Fibroblast of lung (primary cell): ENCODE measurements at regions not wholly inside any gene's neighbourhood (a gene's known extent, or its start where the extent isn't known, plus 50 kb on each side); places are given as distances from the start of the nearest gene placed in this dataset.

Source experiments
- DNase-seq, 2 donors: peaks; one replicate each; pipeline versions ENCODE4 v3.0.0 to v3.0.0-alpha.2; 2010; ENCODE audit warnings: low read depth in 2 of 2
- H2AFZ ChIP-seq: 2 replicates; pipeline ENCODE4 v1.5.1; 2012; ENCODE audit warnings: low read length, control low read depth, inconsistent platforms
- H3K27ac ChIP-seq: 2 replicates; pipeline ENCODE4 v1.5.1; 2011; ENCODE audit warnings: low read length, control low read depth; ENCODE audit not compliant: insufficient read depth
- H3K27me3 ChIP-seq: 2 replicates; pipeline ENCODE4 v1.5.1; 2011; ENCODE audit warnings: mild to moderate bottlenecking, low read length; ENCODE audit not compliant: control insufficient read depth, insufficient read depth
- H3K36me3 ChIP-seq: 2 replicates; pipeline ENCODE4 v1.5.1; 2011; ENCODE audit warnings: low read length; ENCODE audit not compliant: control insufficient read depth, insufficient read depth
- H3K4me1 ChIP-seq: 2 replicates; pipeline ENCODE4 v1.5.1; 2011; ENCODE audit warnings: low read length; ENCODE audit not compliant: control insufficient read depth, insufficient read depth; ENCODE audit errors: extremely low read depth
- H3K4me2 ChIP-seq: 2 replicates; pipeline ENCODE4 v1.5.1; 2011; ENCODE audit warnings: low read length, control low read depth; ENCODE audit not compliant: insufficient read depth; ENCODE audit errors: extremely low read depth
- H3K4me3 ChIP-seq, 4 experiments: fragments of 200-600 bp in 1 of 4; sonication (generic) in 1 of 4; replicated peaks in 1 of 4; 2 replicates each; pipeline ENCODE4 v1.5.1; 2011 to 2016; ENCODE audit warnings: low read length in 4 of 4, low read depth in 3 of 4, mild to moderate bottlenecking in 3 of 4, control low read depth in 2 of 4, inconsistent platforms in 1 of 4, mixed read lengths in 1 of 4; ENCODE audit not compliant: insufficient read depth in 1 of 4; ENCODE audit errors: control extremely low read depth in 1 of 4
- H3K79me2 ChIP-seq: 2 replicates; pipeline ENCODE4 v1.5.1; 2012; ENCODE audit warnings: mild to moderate bottlenecking, low read length, inconsistent platforms; ENCODE audit not compliant: control insufficient read depth, insufficient read depth
- H3K9ac ChIP-seq: 2 replicates; pipeline ENCODE4 v1.5.1; 2011; ENCODE audit warnings: mild to moderate bottlenecking, low read length, control low read depth; ENCODE audit not compliant: insufficient read depth
- H3K9me3 ChIP-seq: 2 replicates; pipeline ENCODE4 v1.5.1; 2012; ENCODE audit warnings: low read depth, low read length; ENCODE audit not compliant: control insufficient read depth, insufficient read depth
- H4K20me1 ChIP-seq: 2 replicates; pipeline ENCODE4 v1.5.1; 2011; ENCODE audit warnings: low read length; ENCODE audit not compliant: control insufficient read depth, insufficient read depth; ENCODE audit errors: extremely low read depth
- CTCF ChIP-seq, 2 donors: IDR thresholded peaks in 1 of 2; conservative IDR thresholded peaks in 1 of 2; 1 replicate in 1 of 2; 2 replicates in 1 of 2; pipeline ENCODE4 v1.5.1; 2011 to 2012; ENCODE audit warnings: low read length in 2 of 2, control low read depth in 1 of 2, inconsistent platforms in 1 of 2, low read depth in 1 of 2, mild to moderate bottlenecking in 1 of 2
- EZH2 ChIP-seq: IDR thresholded peaks from 2 replicates; pipeline ENCODE4 v1.5.1; 2012; ENCODE audit warnings: low read length, control low read depth, mild to moderate bottlenecking; ENCODE audit errors: missing control alignments

DNA sequence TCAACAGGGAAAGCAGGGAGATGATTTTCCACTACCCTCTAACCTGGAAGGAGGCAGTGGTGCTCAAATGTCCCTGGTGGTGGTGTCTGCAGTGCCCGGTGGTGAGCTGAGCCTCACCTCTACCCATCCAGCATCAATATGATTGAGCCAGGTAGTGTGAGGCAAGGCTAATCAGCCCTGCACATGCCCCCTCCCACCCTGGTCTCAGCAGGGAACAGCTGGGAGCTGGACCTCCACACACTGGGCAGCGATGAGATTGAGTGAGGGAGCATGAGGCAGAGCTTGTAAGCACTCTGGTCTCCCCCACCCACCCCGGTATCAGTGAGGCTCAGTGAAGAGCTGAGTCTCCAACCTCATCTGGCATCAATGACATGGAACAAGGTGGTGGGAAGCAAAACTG, 634.3 kb downstream of the PTPRU start:
- Histone ChIP-seq H3K27ac (no peak overlapping the region), H4K20me1 (no peaks in the 10 kb centered on the region), H3K9me3 (no peaks in the 10 kb centered on the region), H3K4me3 (no peak overlapping the region), H3K36me3 (no peaks in the 10 kb centered on the region), H3K27me3 (no peaks in the 10 kb centered on the region), H3K9ac (no peak overlapping the region), H3K4me2 (no peak overlapping the region), H3K79me2 (no peaks in the 10 kb centered on the region), H2AFZ (no peak overlapping the region), H3K4me1 (no peaks in the 10 kb centered on the region)
- TF ChIP-seq EZH2 = no peak
- no peak for TF ChIP-seq CTCF (conservative IDR thresholded peaks at IDR 0.05 in 1 of 2, IDR thresholded peaks at IDR 0.05 in 1 of 2; ENCODE audit: low read depth in 1 of 2, low read length in 2 of 2)
- DNase-seq = no peak

DNA sequence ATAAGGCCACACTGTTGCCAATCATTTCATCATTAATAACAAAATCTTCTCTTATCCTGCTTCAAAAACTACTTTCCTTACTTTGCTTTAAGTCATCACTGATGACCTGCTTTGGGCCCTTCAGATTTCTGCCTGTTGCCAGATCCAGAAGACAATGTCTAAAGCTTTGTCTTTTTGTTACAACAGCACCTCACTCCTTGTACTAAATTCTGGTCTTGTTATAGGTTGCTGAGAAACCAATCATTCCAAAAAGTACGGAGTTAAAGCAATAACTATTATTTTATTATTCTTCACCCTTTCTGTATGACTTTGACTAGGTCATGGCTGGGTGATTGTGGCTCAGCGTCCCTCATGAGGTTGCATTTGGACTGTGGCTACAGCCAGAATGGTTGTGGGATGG, 633.5 kb downstream of the PTPRU start:
- no peak for TF ChIP-seq EZH2
- TF ChIP-seq CTCF (conservative IDR thresholded peaks at IDR 0.05 in 1 of 2, IDR thresholded peaks at IDR 0.05 in 1 of 2; ENCODE audit: low read depth in 1 of 2, low read length in 2 of 2) = no peak
- H2AFZ ChIP-seq = no peak overlapping the region
- H4K20me1 ChIP-seq = no peaks in the 10 kb centered on the region
- H3K4me3 ChIP-seq = no peak overlapping the region
- no peaks in the 10 kb centered on the region for H3K27me3 ChIP-seq
- DNase-seq = no peak
- H3K27ac ChIP-seq = no peak overlapping the region
- no peaks in the 10 kb centered on the region for H3K79me2 ChIP-seq
- no peak overlapping the region for H3K4me2 ChIP-seq
- H3K9ac ChIP-seq = no peak overlapping the region
- no peaks in the 10 kb centered on the region for H3K9me3 ChIP-seq
- H3K36me3 ChIP-seq = no peaks in the 10 kb centered on the region
- no peaks in the 10 kb centered on the region for H3K4me1 ChIP-seq

GRCh38 chr1:29868944-29869343, 632.6 kb downstream of the PTPRU start:
- Histone ChIP-seq H3K4me2 (no peak overlapping the region), H3K4me1 (no peaks in the 10 kb centered on the region), H3K9ac (no peak overlapping the region), H3K27ac (no peak overlapping the region), H3K79me2 (no peaks in the 10 kb centered on the region), H4K20me1 (no peaks in the 10 kb centered on the region), H2AFZ (no peak overlapping the region), H3K27me3 (no peaks in the 10 kb centered on the region), H3K36me3 (no peaks in the 10 kb centered on the region), H3K4me3 (no peak overlapping the region), H3K9me3 (no peaks in the 10 kb centered on the region)
- TF ChIP-seq EZH2 (no peak), CTCF (conservative IDR thresholded peaks at IDR 0.05 in 1 of 2, IDR thresholded peaks at IDR 0.05 in 1 of 2; ENCODE audit: low read depth in 1 of 2, low read length in 2 of 2) (no peak)
- no peak for DNase-seq
